GM12878 (cell line): ENCODE measurements at regions not wholly inside any gene's neighbourhood (a gene's known extent, or its start where the extent isn't known, plus 50 kb on each side); places are given as distances from the start of the nearest gene placed in this dataset.

ENCODE experiments used
- BCL11A ChIP-seq: IDR thresholded peaks from 2 replicates; pipeline ENCODE4 v1.6.1; 2011; ENCODE audit warnings: low read depth, low read length
- CREM ChIP-seq: IDR thresholded peaks from 2 replicates; pipeline ENCODE4 v1.6.1; 2014; ENCODE audit warnings: antibody characterized with exemption, low read depth
- EGR1 ChIP-seq, 2 experiments: IDR thresholded peaks; 1 replicate in 1 of 2; 2 replicates in 1 of 2; pipeline ENCODE4 v1.6.1; 2011 to 2012; ENCODE audit warnings: low read depth in 2 of 2, low read length in 2 of 2, borderline replicate concordance in 1 of 2, mild to moderate bottlenecking in 1 of 2, moderate library complexity in 1 of 2
- ESRRA ChIP-seq: IDR thresholded peaks from 2 replicates; pipeline ENCODE4 v1.6.1; 2012; ENCODE audit warnings: mild to moderate bottlenecking, low read length, improper control_type of control experiment
- FOS ChIP-seq: IDR thresholded peaks from 3 replicates; pipeline ENCODE4 v1.6.1; 2011; ENCODE audit warnings: borderline replicate concordance; ENCODE audit not compliant: insufficient read length; ENCODE audit errors: extremely low read depth
- IRF4 ChIP-seq: IDR thresholded peaks from 2 replicates; pipeline ENCODE4 v1.6.1; 2011; ENCODE audit warnings: low read depth, low read length
- JUND ChIP-seq: IDR thresholded peaks from 2 replicates; pipeline ENCODE4 v1.6.1; 2012; ENCODE audit warnings: low read depth, mild to moderate bottlenecking, low read length, improper control_type of control experiment, moderate library complexity
- MYC ChIP-seq: IDR thresholded peaks from 2 replicates; pipeline ENCODE4 v1.6.1; 2011; ENCODE audit warnings: mild to moderate bottlenecking, low read length, moderate library complexity, inconsistent platforms; ENCODE audit not compliant: insufficient read depth, insufficient replicate concordance, insufficient read length, severe bottlenecking
- POLR2AphosphoS5 ChIP-seq: IDR thresholded peaks from 2 replicates; pipeline ENCODE4 v1.6.1; 2011; ENCODE audit warnings: mild to moderate bottlenecking, low read length, inconsistent platforms
- SMAD1 ChIP-seq: fragments of 450-650 bp; IDR thresholded peaks from 2 replicates; pipeline ENCODE4 v1.6.1; 2018; ENCODE audit warnings: mild to moderate bottlenecking, low read depth; ENCODE audit not compliant: partially characterized antibody
- SP1 ChIP-seq: IDR thresholded peaks from one replicate; pipeline ENCODE4 v1.6.1; 2011; ENCODE audit warnings: low read depth, low read length
- TF ChIP-seq, protein P1 (sequence below), 3 experiments: IDR thresholded peaks in 2 of 3; conservative IDR thresholded peaks in 1 of 3; 2 replicates each; pipeline ENCODE4 v1.5.1; 2011; ENCODE audit warnings: low read depth in 3 of 3, low read length in 3 of 3, mild to moderate bottlenecking in 3 of 3, control low read depth in 2 of 3, moderate library complexity in 2 of 3, inconsistent platforms in 1 of 3, mixed read lengths in 1 of 3; ENCODE audit not compliant: control insufficient read depth in 2 of 3, insufficient read depth in 1 of 3; ENCODE audit errors: extremely low read depth in 1 of 3

DNA sequence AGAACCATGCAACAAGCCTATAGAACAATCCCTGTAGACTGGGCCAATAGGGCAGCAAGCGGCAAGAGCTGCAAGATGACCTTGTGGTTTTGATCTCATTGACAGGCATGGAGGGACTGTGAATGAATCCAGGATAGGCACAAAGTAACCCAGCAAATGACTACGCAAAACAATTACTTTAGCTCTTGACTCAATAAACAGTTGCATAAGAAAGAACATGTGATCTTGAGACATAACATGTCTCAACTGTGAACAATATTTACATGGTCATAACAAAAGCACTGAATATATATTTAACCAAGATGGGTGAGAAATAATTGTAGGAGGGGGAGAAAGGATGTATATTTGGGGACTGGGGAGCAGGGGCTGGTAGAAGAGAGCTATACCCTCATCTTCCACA, 313.7 kb upstream of the CDH5 start:
- no peak for TF ChIP-seq CREM
- no peak for TF ChIP-seq JUND
- TF ChIP-seq EGR1 (IDR thresholded peaks at IDR 0.05; ENCODE audit: borderline replicate concordance in 1 of 2, low read depth in 2 of 2, low read length in 2 of 2), result no peak
- TF ChIP-seq BCL11A, result no peak
- TF ChIP-seq, protein P1, sequence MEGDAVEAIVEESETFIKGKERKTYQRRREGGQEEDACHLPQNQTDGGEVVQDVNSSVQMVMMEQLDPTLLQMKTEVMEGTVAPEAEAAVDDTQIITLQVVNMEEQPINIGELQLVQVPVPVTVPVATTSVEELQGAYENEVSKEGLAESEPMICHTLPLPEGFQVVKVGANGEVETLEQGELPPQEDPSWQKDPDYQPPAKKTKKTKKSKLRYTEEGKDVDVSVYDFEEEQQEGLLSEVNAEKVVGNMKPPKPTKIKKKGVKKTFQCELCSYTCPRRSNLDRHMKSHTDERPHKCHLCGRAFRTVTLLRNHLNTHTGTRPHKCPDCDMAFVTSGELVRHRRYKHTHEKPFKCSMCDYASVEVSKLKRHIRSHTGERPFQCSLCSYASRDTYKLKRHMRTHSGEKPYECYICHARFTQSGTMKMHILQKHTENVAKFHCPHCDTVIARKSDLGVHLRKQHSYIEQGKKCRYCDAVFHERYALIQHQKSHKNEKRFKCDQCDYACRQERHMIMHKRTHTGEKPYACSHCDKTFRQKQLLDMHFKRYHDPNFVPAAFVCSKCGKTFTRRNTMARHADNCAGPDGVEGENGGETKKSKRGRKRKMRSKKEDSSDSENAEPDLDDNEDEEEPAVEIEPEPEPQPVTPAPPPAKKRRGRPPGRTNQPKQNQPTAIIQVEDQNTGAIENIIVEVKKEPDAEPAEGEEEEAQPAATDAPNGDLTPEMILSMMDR (IDR thresholded peaks at IDR 0.05 in 2 of 3, conservative IDR thresholded peaks at IDR 0.05 in 1 of 3; ENCODE audit: control insufficient read depth in 2 of 3, extremely low read depth in 1 of 3, insufficient read depth in 1 of 3, low read depth in 3 of 3, low read length in 3 of 3), result no peak
- TF ChIP-seq MYC, result no peak
- TF ChIP-seq SP1, result no peak
- TF ChIP-seq SMAD1, result no peak
- no peak for TF ChIP-seq IRF4
- TF ChIP-seq FOS, result no peak
- TF ChIP-seq POLR2AphosphoS5, result no peak
- TF ChIP-seq ESRRA, result no peak
